ENCODE measurements at regions not wholly inside any gene's neighbourhood (a gene's known extent, or its start where the extent isn't known, plus 50 kb on each side); places are given as distances from the start of the nearest gene placed in this dataset.

GRCh38 chr9:11726659-11727058 lies 966.5 kb upstream of the TYRP1 start:
- no peak for DNase-seq (ENCODE audit: low read depth)

GRCh38 chr9:11735391-11735790 lies 957.8 kb upstream of the TYRP1 start:
- DNase-seq (ENCODE audit: low read depth): no peak

GRCh38 chr9:11742471-11742870 lies 950.7 kb upstream of the TYRP1 start:
- DNase-seq (ENCODE audit: low read depth): no peak

GRCh38 chr9:11743356-11743755 lies 949.8 kb upstream of the TYRP1 start:
- no peak for DNase-seq (ENCODE audit: low read depth)

- no peak for DNase-seq (ENCODE audit: low read depth)
These were observed 943.8 kb upstream of the TYRP1 start for GRCh38 chr9:11749396-11749795.

DNA sequence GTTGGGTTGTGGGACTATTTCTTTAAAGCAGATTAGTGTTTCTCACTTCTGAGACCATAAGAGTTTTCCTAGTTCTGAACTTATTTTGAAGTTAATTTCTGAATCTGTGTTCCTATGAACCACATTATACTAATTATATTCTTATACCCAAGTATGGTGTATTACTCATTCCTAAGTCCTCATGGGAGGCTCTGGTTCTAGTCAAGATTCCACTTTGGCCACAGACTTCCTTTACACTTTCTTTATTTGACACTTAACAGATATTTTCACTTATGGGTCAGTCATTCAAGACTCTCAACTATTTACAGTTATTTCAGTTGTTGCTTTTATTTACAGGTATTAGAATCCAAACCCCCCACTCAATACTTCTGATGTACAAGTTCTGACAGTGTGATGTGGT lies 937.2 kb upstream of the TYRP1 start:
- no peak for DNase-seq (ENCODE audit: low read depth)

DNA sequence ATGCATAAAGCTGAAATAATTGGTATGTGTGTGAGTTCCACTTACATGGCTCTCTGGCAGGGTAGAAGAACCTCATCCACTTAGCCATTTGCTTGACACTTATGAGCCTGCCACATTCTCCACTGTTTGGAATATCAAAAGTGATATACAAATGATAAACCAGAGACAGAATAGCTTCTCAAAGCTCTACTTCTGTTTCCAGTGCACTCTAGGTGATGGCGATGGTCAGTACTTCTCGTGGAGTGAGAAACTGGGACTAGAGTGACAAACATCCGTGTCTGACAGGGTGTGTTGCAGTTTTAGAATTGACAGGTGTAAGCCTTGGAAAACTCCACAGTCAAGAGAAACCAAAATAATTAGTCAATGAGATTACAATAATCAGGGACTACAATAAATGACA lies 935.8 kb upstream of the TYRP1 start:
- DNase-seq (ENCODE audit: low read depth): no peak

DNA sequence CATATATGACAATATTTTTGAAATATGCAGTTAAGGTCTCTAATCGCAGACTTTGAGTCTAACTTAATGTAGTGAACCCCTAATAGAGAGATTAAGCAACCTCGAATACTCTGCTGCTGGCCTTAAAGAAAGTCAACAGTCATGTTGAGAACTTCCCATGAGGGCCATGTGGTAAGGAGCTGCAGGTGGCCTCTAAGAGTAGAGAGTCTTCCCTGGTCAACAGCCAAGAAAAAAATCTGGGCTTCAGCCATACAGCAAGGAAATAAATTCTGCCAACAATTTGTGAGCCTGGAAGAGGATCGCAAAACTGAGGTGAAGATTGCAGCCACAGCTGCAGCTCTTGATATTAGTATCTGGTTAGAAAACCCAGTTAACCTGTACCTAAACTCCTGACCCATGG lies 935.2 kb upstream of the TYRP1 start:
- no peak for DNase-seq (ENCODE audit: low read depth)

- no peak for DNase-seq (ENCODE audit: low read depth)
These were observed 913.2 kb upstream of the TYRP1 start for GRCh38 chr9:11779971-11780370.

DNA sequence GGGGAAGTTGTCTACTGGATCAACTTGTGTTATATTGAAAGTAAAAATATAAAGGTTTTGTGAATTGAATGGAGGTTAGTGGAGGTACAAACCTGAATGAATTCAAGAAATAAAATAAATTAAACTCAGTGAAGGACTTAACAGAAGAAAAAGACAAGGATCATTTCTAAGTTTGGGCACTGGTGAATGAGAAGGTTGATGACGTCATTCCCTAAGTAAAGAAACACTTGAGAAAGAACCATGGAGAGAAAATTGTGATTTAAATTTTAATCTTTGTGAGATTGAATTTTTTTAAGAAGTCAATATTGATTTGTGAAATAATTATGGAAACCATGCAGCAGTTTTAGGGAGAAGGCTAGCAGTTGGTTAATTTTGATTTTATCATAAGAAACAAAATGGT lies 900.3 kb upstream of the TYRP1 start:
- DNase-seq (ENCODE audit: low read depth): no peak

GRCh38 chr9:11794984-11795383 lies 898.2 kb upstream of the TYRP1 start:
- no peak for DNase-seq (ENCODE audit: low read depth)

GRCh38 chr9:11805969-11806368 lies 887.2 kb upstream of the TYRP1 start:
- no peak for DNase-seq (ENCODE audit: low read depth)

DNA sequence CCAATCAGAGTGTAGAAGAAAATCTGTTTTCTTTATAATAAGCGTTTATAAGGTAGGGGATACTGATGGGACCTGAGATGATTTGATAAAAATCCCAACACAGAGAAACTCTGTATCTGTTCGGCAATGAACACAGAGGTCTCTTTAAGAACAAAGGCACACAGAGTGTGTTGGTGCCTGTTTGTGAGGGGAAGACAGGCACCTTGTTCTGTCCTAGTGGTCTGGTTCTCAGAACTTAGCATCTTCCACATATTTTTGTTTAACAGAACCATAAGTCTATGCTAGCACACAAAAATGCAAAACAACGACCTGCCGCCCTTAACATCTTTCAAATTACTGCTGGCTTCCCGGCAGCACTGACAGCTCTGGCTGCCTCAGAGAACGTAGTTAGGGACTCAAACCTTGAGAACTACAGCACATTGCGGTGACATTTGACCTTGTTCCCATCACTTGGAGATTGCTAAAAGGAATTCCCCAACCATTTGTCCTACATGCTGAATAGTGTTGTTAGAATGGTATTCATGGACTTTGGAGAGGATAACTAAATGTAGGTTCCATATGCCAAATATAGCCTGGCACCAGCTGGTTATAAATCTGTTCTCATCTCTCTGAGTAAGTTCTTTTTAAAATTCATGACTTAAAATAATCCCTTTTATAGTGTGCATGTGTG lies 871.7 kb upstream of the TYRP1 start:
- DNase-seq (ENCODE audit: low read depth): no peak

- DNase-seq (ENCODE audit: low read depth): no peak
These were observed 865.0 kb upstream of the TYRP1 start for GRCh38 chr9:11828201-11828600.

DNA sequence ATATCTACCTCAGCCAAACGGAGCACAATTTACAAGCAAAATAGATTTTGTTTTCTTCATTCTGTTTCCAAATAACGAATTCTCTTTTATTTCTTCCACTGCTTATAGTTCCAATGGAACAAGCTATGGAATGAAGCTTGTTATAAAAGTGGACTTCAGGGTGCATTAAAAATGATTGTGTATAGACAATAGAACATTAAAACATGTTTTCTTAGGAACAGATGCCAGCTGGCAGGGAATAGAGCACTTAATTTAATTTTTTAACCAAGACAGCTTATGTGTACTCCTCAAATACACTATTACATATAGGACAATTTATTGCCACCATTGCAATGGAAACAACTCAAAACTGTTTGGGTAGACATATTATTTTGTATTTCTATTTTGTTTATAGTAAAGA lies 860.1 kb upstream of the TYRP1 start:
- no peak for DNase-seq (ENCODE audit: low read depth)

DNA sequence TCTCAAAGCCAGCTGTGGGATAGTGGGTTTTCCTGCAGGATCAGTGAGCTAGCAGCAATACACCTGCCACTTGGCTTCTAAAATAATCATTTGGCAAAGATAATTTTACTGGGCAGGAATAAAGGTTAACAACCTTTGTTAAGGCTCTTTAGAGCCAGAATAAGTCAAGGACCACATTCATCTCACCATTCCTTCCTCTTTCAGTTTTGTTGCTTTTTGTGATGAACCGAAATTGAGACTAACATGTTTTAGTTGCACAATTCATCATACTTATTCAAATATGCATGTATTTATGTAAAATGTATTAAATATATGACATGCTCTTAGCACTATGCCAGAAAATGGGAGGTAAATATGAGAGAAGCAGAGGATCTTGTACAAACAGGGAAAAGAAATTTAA lies 824.4 kb upstream of the TYRP1 start:
- no peak for DNase-seq (ENCODE audit: low read depth)

DNA sequence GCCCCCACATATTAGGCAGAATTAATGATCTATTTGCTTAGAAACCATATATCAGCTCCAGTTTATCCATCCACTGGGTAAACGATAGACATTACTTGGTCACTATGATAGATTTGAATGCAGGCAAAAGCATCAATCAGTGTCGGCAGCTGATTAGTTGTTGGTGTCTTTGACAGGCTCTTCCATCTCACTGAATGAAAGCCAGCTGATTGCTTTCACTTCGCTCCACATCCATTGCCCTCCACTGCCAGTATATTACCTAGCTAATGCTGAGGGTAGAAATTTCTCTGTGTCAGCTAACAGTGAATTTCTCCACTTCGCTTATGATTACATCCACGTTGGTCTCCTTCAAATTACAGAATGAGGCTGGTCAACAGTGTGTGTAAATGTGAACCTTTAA lies 821.3 kb upstream of the TYRP1 start:
- DNase-seq (ENCODE audit: low read depth): no peak

DNA sequence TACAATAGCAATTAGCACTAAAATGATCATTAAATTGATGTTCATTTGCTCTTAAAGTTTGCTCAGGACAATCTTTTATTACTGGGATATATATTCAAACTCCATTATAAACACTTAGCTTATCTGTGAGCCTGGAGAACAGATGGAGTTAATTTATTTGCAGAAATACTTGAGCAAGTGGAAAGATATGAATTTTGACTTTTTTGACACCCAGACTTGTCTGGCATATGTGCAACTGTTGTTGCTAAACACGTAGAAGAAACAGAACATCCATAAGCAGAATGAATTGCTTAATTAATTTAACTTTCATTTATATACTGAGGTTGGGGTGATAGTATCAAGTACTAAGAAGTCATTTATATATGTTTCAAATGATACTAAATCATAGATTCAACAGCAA lies 820.7 kb upstream of the TYRP1 start:
- DNase-seq (ENCODE audit: low read depth): no peak

- DNase-seq (ENCODE audit: low read depth): no peak
These were observed 818.8 kb upstream of the TYRP1 start for GRCh38 chr9:11874414-11874813.

DNA sequence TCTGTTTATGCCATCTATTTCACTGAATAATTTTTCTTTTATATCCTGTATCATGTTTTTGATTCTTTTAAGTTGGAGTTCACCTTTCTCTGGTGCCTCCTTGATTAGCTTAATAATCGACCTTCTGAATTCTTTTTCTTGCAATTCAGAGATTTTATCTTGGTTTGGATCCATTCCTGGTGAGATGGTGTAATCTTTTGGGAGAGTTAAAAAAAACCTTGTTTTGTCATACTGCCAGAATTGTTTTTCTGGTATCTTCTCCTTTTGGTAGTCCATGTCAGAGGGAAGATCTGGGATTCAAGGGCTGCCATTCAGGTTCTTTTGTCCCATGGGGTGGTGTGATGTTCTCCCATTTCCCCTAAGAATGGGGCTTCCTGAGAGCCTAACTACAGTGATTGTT lies 800.8 kb upstream of the TYRP1 start:
- no peak for DNase-seq (ENCODE audit: low read depth)

- DNase-seq (ENCODE audit: low read depth): peak; percentile 6
These were observed 799.9 kb upstream of the TYRP1 start for GRCh38 chr9:11893331-11893730.

DNA sequence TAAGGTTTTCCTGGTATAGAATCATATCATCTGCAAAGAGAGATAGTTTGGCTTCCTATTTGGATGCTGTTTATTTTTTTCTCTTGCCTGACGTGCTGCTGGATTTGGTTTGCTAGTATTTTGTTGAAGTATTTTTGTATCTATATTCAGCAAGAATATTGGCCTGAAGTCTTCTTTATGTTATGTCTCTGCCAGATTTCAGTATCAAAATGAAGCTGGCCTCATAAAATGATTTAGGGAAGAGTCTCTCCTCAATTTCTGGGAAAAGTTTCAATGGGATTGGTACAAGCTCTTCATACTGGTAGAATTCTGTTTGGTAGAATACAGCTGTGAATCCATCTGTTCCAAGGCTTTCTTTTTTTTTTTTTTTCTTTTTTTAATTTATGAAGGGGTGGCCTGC lies 799.0 kb upstream of the TYRP1 start:
- DNase-seq (ENCODE audit: low read depth): no peak

DNA sequence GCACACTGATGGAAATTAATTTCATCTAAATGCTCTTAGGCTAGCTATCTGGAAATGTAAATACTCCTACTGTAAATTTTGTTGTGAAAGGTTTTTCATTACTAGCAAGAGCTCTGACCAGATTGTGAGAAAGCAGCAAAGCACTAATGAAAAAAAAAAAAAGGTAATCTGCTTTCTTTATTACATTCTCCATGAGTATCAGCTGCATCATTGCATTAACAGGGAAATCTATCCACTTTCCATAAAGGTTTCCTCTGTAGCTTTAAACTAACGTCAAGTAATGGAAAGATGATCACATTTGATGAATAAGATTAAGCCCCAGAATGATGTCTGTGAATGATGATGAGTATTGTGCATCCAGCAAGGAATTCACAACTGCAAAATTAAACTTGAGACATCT lies 790.6 kb upstream of the TYRP1 start:
- no peak for DNase-seq (ENCODE audit: low read depth)

- DNase-seq (ENCODE audit: low read depth): no peak
These were observed 777.5 kb upstream of the TYRP1 start for GRCh38 chr9:11915699-11916098.

DNA sequence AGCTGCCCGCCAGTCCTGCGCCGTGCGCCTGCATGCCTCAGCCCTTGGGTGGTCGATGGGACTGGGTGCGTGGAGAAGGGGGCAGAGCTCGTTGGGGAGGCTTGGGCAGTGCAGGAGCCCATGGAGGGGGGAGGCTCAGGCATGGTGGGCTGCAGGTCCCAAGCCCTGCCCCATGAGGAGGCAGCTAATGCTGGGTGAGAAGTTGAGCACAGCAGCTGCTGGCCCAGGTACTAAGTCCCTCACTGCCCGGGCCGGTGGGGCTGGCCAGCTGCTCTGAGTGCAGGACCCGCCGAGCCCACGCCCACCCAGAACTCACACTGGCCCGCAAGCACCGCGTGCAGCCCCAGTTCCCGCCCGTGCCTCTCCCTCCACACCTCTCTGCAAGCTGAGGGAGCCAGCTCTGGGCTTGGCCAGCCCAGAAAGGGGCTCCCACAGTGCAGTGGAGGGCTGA lies 764.3 kb upstream of the TYRP1 start:
- no peak for DNase-seq (ENCODE audit: low read depth)
